H9 (cell line): ENCODE measurements at regions not wholly inside any gene's neighbourhood (a gene's known extent, or its start where the extent isn't known, plus 50 kb on each side); places are given as distances from the start of the nearest gene placed in this dataset.

Experiments
- DNase-seq: peaks from one replicate; pipeline ENCODE4 v3.0.0-alpha.2; 2017
- H2AFZ ChIP-seq: one replicate; pipeline ENCODE4 v1.6.1; 2013; ENCODE audit warnings: mild to moderate bottlenecking, low read length, control low read depth, moderate library complexity
- H2AK5ac ChIP-seq: 2 replicates; pipeline ENCODE4 v1.6.1; 2013; ENCODE audit warnings: low read length, control low read depth, mixed read lengths; ENCODE audit not compliant: insufficient read length
- H2BK120ac ChIP-seq: one replicate; pipeline ENCODE4 v1.6.1; 2013; ENCODE audit warnings: low read depth, mild to moderate bottlenecking, low read length, control low read depth, inconsistent platforms; ENCODE audit not compliant: poor library complexity, severe bottlenecking
- H2BK12ac ChIP-seq: 2 replicates; pipeline ENCODE4 v1.6.1; 2013; ENCODE audit warnings: low read length, control low read depth, mixed read lengths, low read depth; ENCODE audit not compliant: insufficient read length
- H2BK15ac ChIP-seq: 2 replicates; pipeline ENCODE4 v1.6.1; 2013; ENCODE audit warnings: low read depth, low read length, control low read depth
- H2BK20ac ChIP-seq: one replicate; pipeline ENCODE4 v1.6.1; 2013; ENCODE audit warnings: low read depth, mild to moderate bottlenecking, low read length, control low read depth, inconsistent platforms; ENCODE audit not compliant: poor library complexity, severe bottlenecking
- H2BK5ac ChIP-seq: 2 replicates; pipeline ENCODE4 v1.6.1; 2013; ENCODE audit warnings: low read length, control low read depth, mixed read lengths; ENCODE audit not compliant: insufficient read length
- H3K14ac ChIP-seq: 2 replicates; pipeline ENCODE4 v1.6.1; 2013; ENCODE audit warnings: low read length, control low read depth; ENCODE audit not compliant: insufficient read depth
- H3K18ac ChIP-seq: 2 replicates; pipeline ENCODE4 v1.6.1; 2013; ENCODE audit warnings: low read depth, mild to moderate bottlenecking, mixed read lengths, low read length, control low read depth; ENCODE audit not compliant: insufficient read length
- H3K23ac ChIP-seq: 2 replicates; pipeline ENCODE4 v1.6.1; 2013; ENCODE audit warnings: low read length, control low read depth, mixed read lengths, low read depth; ENCODE audit not compliant: insufficient read length
- H3K23me2 ChIP-seq: 2 replicates; pipeline ENCODE4 v1.6.1; 2013; ENCODE audit warnings: low read depth, mild to moderate bottlenecking, mixed read lengths, low read length, control low read depth; ENCODE audit not compliant: insufficient read length, poor library complexity, severe bottlenecking
- H3K27ac ChIP-seq: 2 replicates; pipeline ENCODE4 v1.5.1; 2013; ENCODE audit warnings: low read length, control low read depth, mixed read lengths, low read depth; ENCODE audit not compliant: insufficient read length
- H3K27me3 ChIP-seq: 2 replicates; pipeline ENCODE4 v1.6.1; 2013; ENCODE audit warnings: low read length, control low read depth, inconsistent platforms; ENCODE audit not compliant: insufficient read depth
- H3K4ac ChIP-seq: 2 replicates; pipeline ENCODE4 v1.6.1; 2013; ENCODE audit warnings: low read depth, mild to moderate bottlenecking, control low read depth, inconsistent platforms, low read length, moderate library complexity
- H3K4me1 ChIP-seq: 2 replicates; pipeline ENCODE4 v1.6.1; 2013; ENCODE audit warnings: low read length, control low read depth, inconsistent platforms; ENCODE audit not compliant: insufficient read depth
- H3K4me2 ChIP-seq: 2 replicates; pipeline ENCODE4 v1.6.1; 2013; ENCODE audit warnings: low read length, control low read depth, mixed read lengths; ENCODE audit not compliant: insufficient read length, insufficient read depth
- H3K56ac ChIP-seq: 2 replicates; pipeline ENCODE4 v1.6.1; 2013; ENCODE audit warnings: low read depth, mild to moderate bottlenecking, mixed read lengths, low read length, control low read depth; ENCODE audit not compliant: insufficient read length
- H3K79me1 ChIP-seq: 2 replicates; pipeline ENCODE4 v1.6.1; 2013; ENCODE audit warnings: low read depth, mild to moderate bottlenecking, moderate library complexity, low read length, control low read depth, inconsistent platforms; ENCODE audit not compliant: insufficient read depth, poor library complexity, severe bottlenecking
- H3K79me2 ChIP-seq: 2 replicates; pipeline ENCODE4 v1.6.1; 2013; ENCODE audit warnings: low read length, control low read depth, inconsistent platforms; ENCODE audit not compliant: insufficient read depth
- H3K9ac ChIP-seq: 2 replicates; pipeline ENCODE4 v1.6.1; 2013; ENCODE audit warnings: low read length, control low read depth, mixed read lengths; ENCODE audit not compliant: insufficient read length; ENCODE audit errors: extremely low read depth
- H3K9me3 ChIP-seq: one replicate; pipeline ENCODE4 v1.6.1; 2013; ENCODE audit warnings: low read depth, low read length, inconsistent platforms; ENCODE audit not compliant: control insufficient read depth
- H3T11ph ChIP-seq: one replicate; pipeline ENCODE4 v1.6.1; 2013; ENCODE audit warnings: mild to moderate bottlenecking, low read length, control low read depth, inconsistent platforms
- H4K20me1 ChIP-seq: one replicate; pipeline ENCODE4 v1.6.1; 2013; ENCODE audit not compliant: control insufficient read depth, insufficient read length, insufficient read depth
- H4K5ac ChIP-seq: 2 replicates; pipeline ENCODE4 v1.6.1; 2013; ENCODE audit warnings: low read depth, mild to moderate bottlenecking, mixed read lengths, low read length, control low read depth; ENCODE audit not compliant: insufficient read length
- H4K8ac ChIP-seq: replicated peaks from 2 replicates; pipeline ENCODE4 v1.6.1; 2013; ENCODE audit warnings: low read length, control low read depth, mixed read lengths, low read depth; ENCODE audit not compliant: insufficient read length
- H4K91ac ChIP-seq: 2 replicates; pipeline ENCODE4 v1.6.1; 2013; ENCODE audit warnings: low read depth, mild to moderate bottlenecking, moderate library complexity, mixed read lengths, low read length, control low read depth; ENCODE audit not compliant: insufficient read length
- H3K27ac Mint-ChIP-seq, 3 experiments: 2 replicates in 2 of 3; 3 replicates in 1 of 3; pipeline ENCODE4 v1.8.0; 2020 to 2021; ENCODE audit warnings: mixed read lengths in 3 of 3, mild to moderate bottlenecking in 1 of 3, moderate library complexity in 1 of 3
- H3K27me3 Mint-ChIP-seq: 2 replicates; pipeline ENCODE4 v1.8.0; 2021; ENCODE audit warnings: low read depth, mild to moderate bottlenecking, moderate library complexity, mixed read lengths
- H3K36me3 Mint-ChIP-seq, 3 experiments: 2 replicates in 2 of 3; 3 replicates in 1 of 3; pipeline ENCODE4 v1.8.0; 2020 to 2021; ENCODE audit warnings: low read depth in 3 of 3, mixed read lengths in 3 of 3; ENCODE audit not compliant: insufficient read depth in 1 of 3
- H3K4me1 Mint-ChIP-seq, 2 experiments: 2 replicates each; pipeline ENCODE4 v1.8.0; 2020; ENCODE audit warnings: mixed read lengths in 2 of 2
- H3K4me3 Mint-ChIP-seq, 2 experiments: 2 replicates in 1 of 2; 3 replicates in 1 of 2; pipeline ENCODE4 v1.8.0; 2020 to 2021; ENCODE audit warnings: mild to moderate bottlenecking in 2 of 2, mixed read lengths in 2 of 2, moderate library complexity in 1 of 2
- H3K9me3 Mint-ChIP-seq, 2 experiments: 2 replicates in 1 of 2; 3 replicates in 1 of 2; pipeline ENCODE4 v1.8.0; 2020; ENCODE audit warnings: mild to moderate bottlenecking in 2 of 2, mixed read lengths in 2 of 2, moderate library complexity in 1 of 2
- CTCF ChIP-seq: fragments of 200-600 bp; sonication (generic); conservative IDR thresholded peaks from 3 replicates; pipeline ENCODE4 v1.8.0; 2021; ENCODE audit warnings: antibody characterized with exemption, mild to moderate bottlenecking
- WGBS: extraction: QIAGEN DNeasy Blood & Tissue Kit; methylation state at CpG from one replicate; pipeline ENCODE4 v1.1.7; 2013; ENCODE audit warnings: missing lambda C conversion rate, low lambda C conversion rate, mixed read lengths; ENCODE audit not compliant: insufficient read length; ENCODE audit errors: extremely low coverage; 5-methylcytosine and 5-hydroxymethylcytosine counted together

DNA sequence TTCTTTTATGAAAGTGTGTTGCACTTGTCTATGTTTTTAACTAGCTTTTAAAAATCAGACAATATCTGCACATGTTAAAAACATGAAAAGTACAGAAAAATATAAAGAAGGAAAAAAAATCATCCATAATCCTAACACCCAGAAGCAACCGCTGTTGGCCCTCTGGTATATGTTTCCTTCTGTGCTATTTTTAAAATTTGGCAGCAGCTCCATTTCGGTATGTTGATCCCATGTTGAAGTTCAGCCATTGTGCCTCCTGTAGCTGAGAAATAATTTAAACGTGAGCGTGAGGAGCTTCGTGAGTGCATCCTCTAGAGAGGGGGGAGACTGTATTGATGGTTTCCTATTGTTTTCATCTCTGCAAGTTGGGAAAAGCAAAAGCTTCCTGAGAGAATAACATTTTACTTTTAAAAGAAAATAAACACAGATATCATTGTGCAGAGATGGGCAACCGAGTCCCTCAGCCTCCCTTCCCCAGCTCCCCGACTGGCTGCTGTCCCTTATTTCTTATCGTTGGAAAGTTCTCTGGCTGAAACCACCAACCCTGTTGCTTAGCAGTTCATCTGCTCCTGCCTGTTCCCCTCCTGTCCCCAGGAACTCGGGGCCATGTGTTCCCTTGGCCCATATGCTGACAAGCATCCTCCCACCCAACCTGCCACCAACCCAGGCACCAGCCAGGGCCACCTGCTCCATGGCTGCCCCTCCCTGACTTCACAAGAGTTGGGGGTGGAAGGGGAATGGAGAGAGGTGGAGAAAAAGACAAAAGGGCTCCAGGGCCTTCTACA lies 499.1 kb upstream of the PODXL start:
- Histone ChIP-seq H3K27ac (no peak overlapping the region), H2AK5ac (no peak overlapping the region), H2AFZ (no peak overlapping the region), H2BK20ac (no peak overlapping the region), H3K27me3 (no peaks in the 10 kb centered on the region), H4K20me1 (no peaks in the 10 kb centered on the region), H2BK5ac (no peak overlapping the region), H3K9me3 (no peaks in the 10 kb centered on the region), H3T11ph (no peak overlapping the region), H3K4me2 (no peak overlapping the region), H3K18ac (no peak overlapping the region), H2BK12ac (no peak overlapping the region), H3K79me1 (no peaks in the 10 kb centered on the region), H3K23me2 (no peaks in the 10 kb centered on the region), H3K23ac (no peak overlapping the region), H4K8ac (no peak overlapping the region), H3K4ac (no peak overlapping the region), H3K4me1 (no peaks in the 10 kb centered on the region), H2BK120ac (no peak overlapping the region), H3K56ac (no peak overlapping the region), H2BK15ac (no peak overlapping the region), H3K79me2 (no peaks in the 10 kb centered on the region), H4K5ac (no peak overlapping the region), H3K14ac (no peak overlapping the region), H4K91ac (no peak overlapping the region), H3K9ac (no peak overlapping the region)
- Mint-ChIP-seq H3K36me3 (peaks cover 0 to 16% (median 5%) of the 10 kb centered on the region in 3 experiments; a peak in 4 of 7 replicates), H3K9me3 (peaks cover 13 to 15% of the 10 kb centered on the region in 2 experiments; a peak in 4 of 5 replicates), H3K4me3 (no peak overlapping the region), H3K27ac (no peak overlapping the region), H3K27me3 (peaks cover 3% of the 10 kb centered on the region), H3K4me1 (0 out of 4 replicates have a peak, but pooled peaks cover 0 to 2% of the 10 kb centered on the region in 2 experiments)
- TF ChIP-seq CTCF: no peak
- no peak for DNase-seq
- no CpG with 5 or more reads among the region's 9 CpGs for WGBS
